ENCODE measurements at regions not wholly inside any gene's neighbourhood (a gene's known extent, or its start where the extent isn't known, plus 50 kb on each side); places are given as distances from the start of the nearest gene placed in this dataset.
A peak's percentile ranks its signal among the peaks of the same experiment; 100 is the strongest.

DNA sequence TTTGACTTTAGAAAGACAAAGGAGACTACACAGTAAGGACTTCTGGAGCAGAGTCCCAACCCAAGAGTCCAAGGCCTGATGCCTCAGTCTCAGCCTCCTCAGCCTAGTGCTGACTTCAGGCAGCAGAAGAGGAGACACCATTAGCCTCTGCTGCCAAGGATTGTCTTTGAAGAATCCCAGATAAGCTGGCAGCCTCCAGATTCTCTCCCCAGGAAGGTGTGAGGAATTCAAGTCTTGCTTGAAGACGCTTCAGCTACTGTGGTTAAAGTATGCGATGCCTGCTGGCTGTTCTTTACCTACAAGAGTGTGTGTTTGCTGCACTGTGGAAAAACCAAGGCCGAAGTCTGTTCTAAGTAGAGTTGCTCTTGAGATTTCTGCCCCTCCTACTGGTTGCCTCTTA lies 215.9 kb upstream of the TCF21 start:
- Mint-ChIP-seq H3K9me3 (peaks cover 18% of the 10 kb centered on the region), H3K27ac (no peak overlapping the region), H3K36me3 (peaks cover 2% of the 10 kb centered on the region; the same call in 1 of the 2 replicates), H3K4me3 (no peak overlapping the region), H3K4me1 (peaks cover 19% of the 10 kb centered on the region), H3K27me3 (ENCODE audit: low read depth) (no peaks in the 10 kb centered on the region; the same call in 1 of the 2 replicates)
- ChIA-PET POLR2A (no interaction called here), CTCF (no interaction called here)
- TF ChIP-seq TEAD1 (CRISPR knock-in tag; IDR thresholded peaks at IDR 0.05): no peak
- no peak for TF ChIP-seq ZNF423 (CRISPR knock-in tag; IDR thresholded peaks at IDR 0.05)
- TF ChIP-seq, protein P1, sequence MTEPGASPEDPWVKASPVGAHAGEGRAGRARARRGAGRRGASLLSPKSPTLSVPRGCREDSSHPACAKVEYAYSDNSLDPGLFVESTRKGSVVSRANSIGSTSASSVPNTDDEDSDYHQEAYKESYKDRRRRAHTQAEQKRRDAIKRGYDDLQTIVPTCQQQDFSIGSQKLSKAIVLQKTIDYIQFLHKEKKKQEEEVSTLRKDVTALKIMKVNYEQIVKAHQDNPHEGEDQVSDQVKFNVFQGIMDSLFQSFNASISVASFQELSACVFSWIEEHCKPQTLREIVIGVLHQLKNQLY (CRISPR knock-in tag; IDR thresholded peaks at IDR 0.05): no peak
- no peak for TF ChIP-seq NFYB (CRISPR knock-in tag; conservative IDR thresholded peaks at IDR 0.05; ENCODE audit: low read depth)
- TF ChIP-seq, protein P2, sequence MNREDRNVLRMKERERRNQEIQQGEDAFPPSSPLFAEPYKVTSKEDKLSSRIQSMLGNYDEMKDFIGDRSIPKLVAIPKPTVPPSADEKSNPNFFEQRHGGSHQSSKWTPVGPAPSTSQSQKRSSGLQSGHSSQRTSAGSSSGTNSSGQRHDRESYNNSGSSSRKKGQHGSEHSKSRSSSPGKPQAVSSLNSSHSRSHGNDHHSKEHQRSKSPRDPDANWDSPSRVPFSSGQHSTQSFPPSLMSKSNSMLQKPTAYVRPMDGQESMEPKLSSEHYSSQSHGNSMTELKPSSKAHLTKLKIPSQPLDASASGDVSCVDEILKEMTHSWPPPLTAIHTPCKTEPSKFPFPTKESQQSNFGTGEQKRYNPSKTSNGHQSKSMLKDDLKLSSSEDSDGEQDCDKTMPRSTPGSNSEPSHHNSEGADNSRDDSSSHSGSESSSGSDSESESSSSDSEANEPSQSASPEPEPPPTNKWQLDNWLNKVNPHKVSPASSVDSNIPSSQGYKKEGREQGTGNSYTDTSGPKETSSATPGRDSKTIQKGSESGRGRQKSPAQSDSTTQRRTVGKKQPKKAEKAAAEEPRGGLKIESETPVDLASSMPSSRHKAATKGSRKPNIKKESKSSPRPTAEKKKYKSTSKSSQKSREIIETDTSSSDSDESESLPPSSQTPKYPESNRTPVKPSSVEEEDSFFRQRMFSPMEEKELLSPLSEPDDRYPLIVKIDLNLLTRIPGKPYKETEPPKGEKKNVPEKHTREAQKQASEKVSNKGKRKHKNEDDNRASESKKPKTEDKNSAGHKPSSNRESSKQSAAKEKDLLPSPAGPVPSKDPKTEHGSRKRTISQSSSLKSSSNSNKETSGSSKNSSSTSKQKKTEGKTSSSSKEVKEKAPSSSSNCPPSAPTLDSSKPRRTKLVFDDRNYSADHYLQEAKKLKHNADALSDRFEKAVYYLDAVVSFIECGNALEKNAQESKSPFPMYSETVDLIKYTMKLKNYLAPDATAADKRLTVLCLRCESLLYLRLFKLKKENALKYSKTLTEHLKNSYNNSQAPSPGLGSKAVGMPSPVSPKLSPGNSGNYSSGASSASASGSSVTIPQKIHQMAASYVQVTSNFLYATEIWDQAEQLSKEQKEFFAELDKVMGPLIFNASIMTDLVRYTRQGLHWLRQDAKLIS (CRISPR knock-in tag; IDR thresholded peaks at IDR 0.05; ENCODE audit: borderline replicate concordance): no peak
- no peak for TF ChIP-seq ZBTB21 (CRISPR knock-in tag; IDR thresholded peaks at IDR 0.05; ENCODE audit: borderline replicate concordance)
- no peak for TF ChIP-seq FOXJ3 (CRISPR knock-in tag; IDR thresholded peaks at IDR 0.05; ENCODE audit: borderline replicate concordance)
- no peak for TF ChIP-seq FOXK1 (CRISPR knock-in tag; IDR thresholded peaks at IDR 0.05)
- TF ChIP-seq ETV6 (CRISPR knock-in tag; IDR thresholded peaks at IDR 0.05): no peak
- TF ChIP-seq TCF7 (CRISPR knock-in tag; IDR thresholded peaks at IDR 0.05; ENCODE audit: low read depth): no peak
- TF ChIP-seq, protein P3, sequence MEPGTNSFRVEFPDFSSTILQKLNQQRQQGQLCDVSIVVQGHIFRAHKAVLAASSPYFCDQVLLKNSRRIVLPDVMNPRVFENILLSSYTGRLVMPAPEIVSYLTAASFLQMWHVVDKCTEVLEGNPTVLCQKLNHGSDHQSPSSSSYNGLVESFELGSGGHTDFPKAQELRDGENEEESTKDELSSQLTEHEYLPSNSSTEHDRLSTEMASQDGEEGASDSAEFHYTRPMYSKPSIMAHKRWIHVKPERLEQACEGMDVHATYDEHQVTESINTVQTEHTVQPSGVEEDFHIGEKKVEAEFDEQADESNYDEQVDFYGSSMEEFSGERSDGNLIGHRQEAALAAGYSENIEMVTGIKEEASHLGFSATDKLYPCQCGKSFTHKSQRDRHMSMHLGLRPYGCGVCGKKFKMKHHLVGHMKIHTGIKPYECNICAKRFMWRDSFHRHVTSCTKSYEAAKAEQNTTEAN (CRISPR knock-in tag; IDR thresholded peaks at IDR 0.05): no peak
- ATAC-seq: no peak
- no peak for DNase-seq (ENCODE audit: low spot score)

DNA sequence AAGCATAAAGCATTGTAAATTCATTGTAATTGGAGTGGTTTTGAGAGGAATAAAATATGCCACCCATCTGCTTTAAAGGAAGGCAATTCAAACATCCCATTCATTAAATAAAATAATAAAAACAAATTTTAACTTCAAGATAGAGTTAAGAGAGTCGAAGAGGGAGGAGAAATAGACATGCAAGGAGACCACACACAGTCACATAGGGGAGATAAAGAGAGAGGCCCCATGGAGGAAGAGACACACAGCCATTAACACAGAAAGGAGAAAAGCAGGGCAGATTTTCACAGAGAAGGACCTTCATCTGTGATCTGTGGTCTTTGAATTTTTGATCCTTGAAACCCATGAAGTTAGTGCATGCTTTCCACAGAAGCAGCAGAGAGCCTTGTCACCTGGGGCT lies 214.3 kb upstream of the TCF21 start:
- H3K36me3 Mint-ChIP-seq: peaks cover 2% of the 10 kb centered on the region; the same call in 1 of the 2 replicates
- DNase-seq (ENCODE audit: low spot score) (no peak), ATAC-seq (peak; percentile 43)
- ChIA-PET CTCF (no interaction called here), POLR2A (no interaction called here)
- H3K4me1 Mint-ChIP-seq: peaks cover 25% of the 10 kb centered on the region
- peaks cover 18% of the 10 kb centered on the region for H3K9me3 Mint-ChIP-seq
- H3K27me3 Mint-ChIP-seq (ENCODE audit: low read depth): no peaks in the 10 kb centered on the region; the same call in 1 of the 2 replicates
- H3K27ac Mint-ChIP-seq: no peak overlapping the region
- TF ChIP-seq SP1 (CRISPR knock-in tag; conservative IDR thresholded peaks at IDR 0.05) (no peak), OVOL2 (CRISPR knock-in tag; IDR thresholded peaks at IDR 0.05; ENCODE audit: borderline replicate concordance) (no peak), ZNF416 (CRISPR knock-in tag; IDR thresholded peaks at IDR 0.05) (no peak), ZNF138 (CRISPR knock-in tag; conservative IDR thresholded peaks at IDR 0.05) (no peak), TEAD1 (CRISPR knock-in tag; IDR thresholded peaks at IDR 0.05) (no peak), EMX1 (CRISPR knock-in tag; IDR thresholded peaks at IDR 0.05) (no peak), MYBL2 (CRISPR knock-in tag; IDR thresholded peaks at IDR 0.05) (no peak), NFYB (CRISPR knock-in tag; conservative IDR thresholded peaks at IDR 0.05; ENCODE audit: low read depth) (no peak), HMGA2 (CRISPR knock-in tag; IDR thresholded peaks at IDR 0.05) (no peak), ZBTB21 (CRISPR knock-in tag; IDR thresholded peaks at IDR 0.05; ENCODE audit: borderline replicate concordance) (no peak)
- TF ChIP-seq, protein P4, sequence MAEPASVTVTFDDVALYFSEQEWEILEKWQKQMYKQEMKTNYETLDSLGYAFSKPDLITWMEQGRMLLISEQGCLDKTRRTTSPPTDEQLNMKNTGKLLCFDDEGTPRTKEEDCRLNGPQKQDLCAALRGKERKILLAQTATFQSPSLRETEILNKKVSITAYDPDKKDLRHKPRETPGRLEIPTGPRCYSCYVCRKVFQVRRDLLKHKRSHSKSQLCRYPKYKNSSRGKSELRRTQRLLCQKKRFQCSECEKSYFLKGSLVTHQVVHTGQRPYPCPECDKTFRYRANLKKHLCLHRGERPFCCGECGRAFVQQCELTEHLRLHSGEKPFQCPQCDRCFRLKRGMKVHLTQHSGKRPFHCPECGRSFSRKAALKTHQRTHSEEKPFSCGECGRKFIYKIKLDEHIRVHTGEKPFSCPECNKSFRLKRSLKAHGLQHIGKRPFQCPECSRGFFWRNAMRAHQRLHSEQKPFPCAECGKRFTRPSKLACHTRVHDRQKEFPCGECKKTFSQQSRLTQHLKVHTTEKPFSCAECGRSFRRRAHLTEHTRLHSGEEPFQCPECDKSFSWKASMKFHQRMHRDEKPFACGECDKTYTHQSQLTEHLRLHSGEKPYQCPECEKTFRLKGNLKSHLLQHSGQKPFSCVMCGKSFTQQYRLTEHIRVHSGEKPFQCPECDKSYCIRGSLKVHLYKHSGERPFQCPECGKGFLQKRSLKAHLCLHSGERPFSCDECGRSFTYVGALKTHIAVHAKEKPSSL (CRISPR knock-in tag; conservative IDR thresholded peaks at IDR 0.05): no peak
- TF ChIP-seq, protein P5, sequence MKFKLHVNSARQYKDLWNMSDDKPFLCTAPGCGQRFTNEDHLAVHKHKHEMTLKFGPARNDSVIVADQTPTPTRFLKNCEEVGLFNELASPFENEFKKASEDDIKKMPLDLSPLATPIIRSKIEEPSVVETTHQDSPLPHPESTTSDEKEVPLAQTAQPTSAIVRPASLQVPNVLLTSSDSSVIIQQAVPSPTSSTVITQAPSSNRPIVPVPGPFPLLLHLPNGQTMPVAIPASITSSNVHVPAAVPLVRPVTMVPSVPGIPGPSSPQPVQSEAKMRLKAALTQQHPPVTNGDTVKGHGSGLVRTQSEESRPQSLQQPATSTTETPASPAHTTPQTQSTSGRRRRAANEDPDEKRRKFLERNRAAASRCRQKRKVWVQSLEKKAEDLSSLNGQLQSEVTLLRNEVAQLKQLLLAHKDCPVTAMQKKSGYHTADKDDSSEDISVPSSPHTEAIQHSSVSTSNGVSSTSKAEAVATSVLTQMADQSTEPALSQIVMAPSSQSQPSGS (CRISPR knock-in tag; IDR thresholded peaks at IDR 0.05; ENCODE audit: borderline replicate concordance, low read depth): no peak
- TF ChIP-seq, protein P6, sequence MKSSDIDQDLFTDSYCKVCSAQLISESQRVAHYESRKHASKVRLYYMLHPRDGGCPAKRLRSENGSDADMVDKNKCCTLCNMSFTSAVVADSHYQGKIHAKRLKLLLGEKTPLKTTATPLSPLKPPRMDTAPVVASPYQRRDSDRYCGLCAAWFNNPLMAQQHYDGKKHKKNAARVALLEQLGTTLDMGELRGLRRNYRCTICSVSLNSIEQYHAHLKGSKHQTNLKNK (CRISPR knock-in tag; IDR thresholded peaks at IDR 0.05): no peak
- TF ChIP-seq, protein P7, sequence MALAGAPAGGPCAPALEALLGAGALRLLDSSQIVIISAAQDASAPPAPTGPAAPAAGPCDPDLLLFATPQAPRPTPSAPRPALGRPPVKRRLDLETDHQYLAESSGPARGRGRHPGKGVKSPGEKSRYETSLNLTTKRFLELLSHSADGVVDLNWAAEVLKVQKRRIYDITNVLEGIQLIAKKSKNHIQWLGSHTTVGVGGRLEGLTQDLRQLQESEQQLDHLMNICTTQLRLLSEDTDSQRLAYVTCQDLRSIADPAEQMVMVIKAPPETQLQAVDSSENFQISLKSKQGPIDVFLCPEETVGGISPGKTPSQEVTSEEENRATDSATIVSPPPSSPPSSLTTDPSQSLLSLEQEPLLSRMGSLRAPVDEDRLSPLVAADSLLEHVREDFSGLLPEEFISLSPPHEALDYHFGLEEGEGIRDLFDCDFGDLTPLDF (CRISPR knock-in tag; IDR thresholded peaks at IDR 0.05): no peak
- no peak overlapping the region for H3K4me3 Mint-ChIP-seq
